ENCODE measurements at regions not wholly inside any gene's neighbourhood (a gene's known extent, or its start where the extent isn't known, plus 50 kb on each side); places are given as distances from the start of the nearest gene placed in this dataset.

GRCh38 chr18:4854671-4855070 lies 342.4 kb downstream of the AKAIN1 start:
- no peak for TF ChIP-seq POLR2A (IDR thresholded peaks at IDR 0.05)
- TF ChIP-seq CTCF (IDR thresholded peaks at IDR 0.05) = no peak
- no peak for ATAC-seq
- no peak overlapping the region for H3K4me3 ChIP-seq
- intact Hi-C loops (cut with DNase I) = no loop called here
- no peak for DNase-seq
- H3K27me3 ChIP-seq = no peaks in the 10 kb centered on the region
- H3K4me1 ChIP-seq = no peaks in the 10 kb centered on the region
- H3K27ac ChIP-seq = no peak overlapping the region
- H3K9me3 ChIP-seq = peaks cover 0 to 2% (median 0%) of the 10 kb centered on the region in 12 donors
- WGBS, 4 donors = 61 to 78% (median 68%) methylated on average over 1 of the region's 1 CpG
- no peaks in the 10 kb centered on the region for H3K36me3 ChIP-seq

- WGBS, 4 donors = 95 to 100% (median 98%) methylated on average over 1 of the region's 1 CpG
- H3K9me3 ChIP-seq = peaks cover 0 to 2% (median 0%) of the 10 kb centered on the region in 12 donors
- H3K4me3 ChIP-seq = no peak overlapping the region
- intact Hi-C loops (cut with DNase I) = no loop called here
- H3K36me3 ChIP-seq = no peaks in the 10 kb centered on the region
- TF ChIP-seq CTCF (IDR thresholded peaks at IDR 0.05) (no peak), POLR2A (IDR thresholded peaks at IDR 0.05) (no peak)
- H3K27me3 ChIP-seq = no peaks in the 10 kb centered on the region
- ATAC-seq (no peak), DNase-seq (no peak)
- no peaks in the 10 kb centered on the region for H3K4me1 ChIP-seq
- no peak overlapping the region for H3K27ac ChIP-seq
These were observed 345.6 kb downstream of the AKAIN1 start for GRCh38 chr18:4851301-4851976.

- H3K4me1 ChIP-seq = no peaks in the 10 kb centered on the region
- no peak for TF ChIP-seq POLR2A (IDR thresholded peaks at IDR 0.05)
- no peak for TF ChIP-seq CTCF (IDR thresholded peaks at IDR 0.05)
- no peak overlapping the region for H3K27ac ChIP-seq
- intact Hi-C loops (cut with DNase I) = no loop called here
- ATAC-seq (no peak), DNase-seq (no peak)
- H3K9me3 ChIP-seq = peaks cover 0 to 4% (median 0%) of the 10 kb centered on the region in 12 donors
- H3K4me3 ChIP-seq = no peak overlapping the region
- no peaks in the 10 kb centered on the region for H3K36me3 ChIP-seq
- no peaks in the 10 kb centered on the region for H3K27me3 ChIP-seq
- 53 to 78% (median 64%) methylated on average over 1 of the region's 1 CpG for WGBS, 4 donors
These were observed 350.0 kb downstream of the AKAIN1 start for GRCh38 chr18:4847056-4847455.

GRCh38 chr18:4844320-4844719 lies 352.7 kb downstream of the AKAIN1 start:
- DNase-seq (no peak), ATAC-seq (no peak)
- 57 to 70% (median 66%) methylated on average over 3 of the region's 3 CpGs for WGBS, 4 donors
- no peak for TF ChIP-seq CTCF (IDR thresholded peaks at IDR 0.05)
- TF ChIP-seq POLR2A (IDR thresholded peaks at IDR 0.05) = no peak
- H3K4me3 ChIP-seq = no peak overlapping the region
- intact Hi-C loops (cut with DNase I) = no loop called here
- peaks cover 0 to 4% (median 0%) of the 10 kb centered on the region in 12 donors for H3K9me3 ChIP-seq
- H3K27ac ChIP-seq = no peak overlapping the region
- no peaks in the 10 kb centered on the region for H3K4me1 ChIP-seq
- H3K27me3 ChIP-seq = no peaks in the 10 kb centered on the region
- no peaks in the 10 kb centered on the region for H3K36me3 ChIP-seq
